H7 (cell line): ENCODE measurements at regions not wholly inside any gene's neighbourhood (a gene's known extent, or its start where the extent isn't known, plus 50 kb on each side); places are given as distances from the start of the nearest gene placed in this dataset.

Source experiments
- DNase-seq: peaks from one replicate; pipeline ENCODE4 v3.0.0; 2012
- H3K27me3 ChIP-seq: 2 replicates; pipeline ENCODE4 v1.6.0; 2011; ENCODE audit warnings: mild to moderate bottlenecking, low read length; ENCODE audit not compliant: control insufficient read depth, insufficient read depth
- H3K36me3 ChIP-seq: replicated peaks from 2 replicates; pipeline ENCODE4 v1.5.1; 2011; ENCODE audit warnings: low read length; ENCODE audit not compliant: control insufficient read depth, insufficient read depth
- H3K4me3 ChIP-seq: 2 replicates; pipeline ENCODE4 v1.5.1; 2011; ENCODE audit warnings: low read depth, mild to moderate bottlenecking, control low read depth, low read length, moderate library complexity; ENCODE audit not compliant: insufficient read depth

DNA sequence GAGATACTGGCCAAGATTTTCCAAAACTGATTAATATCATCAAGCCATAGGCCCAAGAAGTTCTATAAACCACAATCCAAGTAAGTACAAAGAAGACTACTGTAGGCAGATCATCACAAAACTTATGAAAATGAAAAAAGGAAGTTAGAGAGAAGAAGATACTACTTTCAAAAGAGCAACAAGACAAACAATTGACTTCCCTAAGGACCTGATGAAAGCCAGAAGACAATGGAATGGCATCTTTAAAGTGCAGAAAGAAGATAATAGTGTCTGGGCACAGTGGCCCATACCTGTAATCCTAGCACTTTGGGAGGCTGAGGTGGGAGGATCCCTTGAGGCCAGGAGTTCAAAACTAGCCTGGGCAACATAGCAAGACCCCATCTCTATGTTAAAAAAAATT lies 243.1 kb downstream of the PRDM2 start:
- H3K36me3 ChIP-seq = no peaks in the 10 kb centered on the region
- H3K27me3 ChIP-seq = no peaks in the 10 kb centered on the region; the same call in 1 of the 2 replicates
- no peak overlapping the region for H3K4me3 ChIP-seq
- no peak for DNase-seq

DNA sequence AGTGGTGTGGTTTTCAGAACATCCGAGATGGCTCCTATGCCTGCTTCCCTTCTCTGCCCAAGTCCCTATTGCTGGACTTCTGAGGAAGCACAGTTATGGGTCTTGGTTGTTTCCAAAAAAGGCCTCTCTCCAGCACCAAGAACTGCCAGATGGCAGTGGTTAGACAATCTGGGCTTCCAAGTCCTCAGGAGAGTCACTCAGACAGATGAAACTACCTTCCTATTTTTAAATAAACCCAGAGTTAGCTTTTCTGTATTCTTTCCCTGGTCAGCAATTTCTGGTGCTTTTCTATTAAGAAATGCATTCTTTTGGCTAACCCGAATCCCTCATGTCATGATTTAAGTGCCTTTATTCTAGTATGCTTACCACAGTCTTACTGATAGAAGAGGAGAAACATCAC lies 245.9 kb downstream of the PRDM2 start:
- Histone ChIP-seq H3K4me3 (no peak overlapping the region), H3K36me3 (no peaks in the 10 kb centered on the region), H3K27me3 (no peaks in the 10 kb centered on the region; the same call in 1 of the 2 replicates)
- no peak for DNase-seq

- H3K4me3 ChIP-seq = no peak overlapping the region
- DNase-seq = no peak
- no peaks in the 10 kb centered on the region; the same call in 1 of the 2 replicates for H3K27me3 ChIP-seq
- H3K36me3 ChIP-seq = no peaks in the 10 kb centered on the region
Observed at GRCh38 chr1:13947658-13948057, 247.7 kb downstream of the PRDM2 start.

GRCh38 chr1:13948396-13948795 lies 248.4 kb downstream of the PRDM2 start:
- no peak for DNase-seq
- H3K27me3 ChIP-seq = no peaks in the 10 kb centered on the region; the same call in 1 of the 2 replicates
- H3K36me3 ChIP-seq = no peaks in the 10 kb centered on the region
- no peak overlapping the region for H3K4me3 ChIP-seq

- no peak for DNase-seq
- H3K27me3 ChIP-seq = no peaks in the 10 kb centered on the region; the same call in 1 of the 2 replicates
- H3K36me3 ChIP-seq = no peaks in the 10 kb centered on the region
- no peak overlapping the region for H3K4me3 ChIP-seq
Observed at GRCh38 chr1:13948888-13949391, 249.0 kb downstream of the PRDM2 start.

DNA sequence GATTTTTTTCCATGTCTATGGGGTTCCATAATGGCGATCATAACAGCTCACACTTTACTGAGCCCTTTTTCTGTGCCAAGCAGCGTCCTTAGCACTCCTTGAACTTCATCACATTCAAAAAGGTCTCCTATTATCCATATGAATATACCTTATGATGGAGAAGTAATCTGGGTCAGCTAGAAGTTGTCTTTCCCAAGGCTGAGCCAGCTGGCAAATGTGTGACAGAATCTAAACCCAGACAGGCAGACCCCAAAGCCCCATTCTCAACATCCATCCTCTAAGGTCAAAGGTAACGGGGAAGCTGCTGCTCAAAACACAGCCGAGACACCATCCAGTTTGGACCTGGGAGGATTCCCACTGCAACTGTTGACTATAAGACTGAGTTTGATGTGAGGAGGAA lies 249.6 kb downstream of the PRDM2 start:
- DNase-seq = no peak
- Histone ChIP-seq H3K4me3 (no peak overlapping the region), H3K36me3 (no peaks in the 10 kb centered on the region), H3K27me3 (no peaks in the 10 kb centered on the region; the same call in 1 of the 2 replicates)

DNA sequence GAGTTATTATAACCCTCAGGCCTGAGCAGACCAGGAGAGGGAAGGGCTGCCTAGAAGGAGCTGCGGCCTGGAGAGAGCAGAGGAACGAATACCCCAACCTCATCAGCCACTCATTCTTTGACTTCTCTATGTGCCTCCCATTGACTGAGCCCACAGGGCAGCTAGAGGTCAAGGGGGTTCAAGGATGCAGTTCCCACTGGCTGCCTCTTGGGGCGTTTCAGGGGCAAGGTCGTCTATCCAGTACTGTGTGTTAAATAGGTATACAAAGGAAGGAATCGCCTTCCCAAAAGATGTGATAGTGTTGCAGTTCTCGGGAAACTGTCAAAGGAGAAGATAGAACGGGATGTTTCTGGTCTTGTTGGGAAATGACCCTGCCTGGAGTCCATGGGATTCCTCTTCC lies 250.6 kb downstream of the PRDM2 start:
- DNase-seq = peak; percentile 79
- Histone ChIP-seq H3K27me3 (no peaks in the 10 kb centered on the region; the same call in 1 of the 2 replicates), H3K4me3 (no peak overlapping the region), H3K36me3 (no peaks in the 10 kb centered on the region)

- DNase-seq = no peak
- Histone ChIP-seq H3K4me3 (no peak overlapping the region), H3K27me3 (no peaks in the 10 kb centered on the region), H3K36me3 (no peaks in the 10 kb centered on the region)
Observed at GRCh38 chr1:13951793-13952751, 252.1 kb downstream of the PRDM2 start.

GRCh38 chr1:13952985-13953384 lies 253.0 kb downstream of the PRDM2 start:
- Histone ChIP-seq H3K27me3 (no peaks in the 10 kb centered on the region), H3K36me3 (no peaks in the 10 kb centered on the region), H3K4me3 (no peak overlapping the region)
- DNase-seq = no peak

- DNase-seq = no peak
- H3K27me3 ChIP-seq = peaks cover 2% of the 10 kb centered on the region; the same call in 1 of the 2 replicates
- H3K36me3 ChIP-seq = no peaks in the 10 kb centered on the region
- no peak overlapping the region for H3K4me3 ChIP-seq
Observed at GRCh38 chr1:13956393-13956792, 256.4 kb downstream of the PRDM2 start.

DNA sequence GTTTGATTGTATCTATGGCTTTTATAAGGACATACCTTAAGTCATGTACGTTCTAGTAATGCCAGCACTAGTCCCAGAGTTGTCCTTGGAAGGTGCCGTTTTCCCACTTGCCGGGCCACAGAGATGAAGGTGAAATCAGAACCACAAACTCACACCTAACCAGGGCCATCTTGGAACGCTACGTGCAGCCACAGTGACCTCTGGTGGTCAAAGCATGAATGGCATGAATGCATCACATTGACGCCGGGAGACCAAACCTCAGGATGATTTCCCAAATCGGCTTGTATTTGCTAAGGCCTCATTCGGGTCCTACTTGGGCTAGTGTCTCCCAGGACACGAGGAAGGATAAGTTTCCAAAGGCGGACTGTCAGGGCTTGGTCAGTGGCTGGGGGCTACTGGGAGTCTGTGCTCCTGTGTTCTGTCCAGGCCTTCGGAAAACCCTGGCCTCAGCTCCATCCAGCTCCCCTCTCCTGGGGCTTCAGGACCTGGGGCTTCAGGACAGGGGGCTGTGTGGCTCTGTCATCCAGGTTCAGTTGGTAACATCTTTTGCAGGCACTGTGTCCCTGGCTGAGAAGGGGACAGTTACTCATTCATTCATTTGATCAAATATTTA lies 260.5 kb downstream of the PRDM2 start:
- H3K27me3 ChIP-seq = peaks cover 2% of the 10 kb centered on the region; the same call in 1 of the 2 replicates
- no peaks in the 10 kb centered on the region for H3K36me3 ChIP-seq

DNA sequence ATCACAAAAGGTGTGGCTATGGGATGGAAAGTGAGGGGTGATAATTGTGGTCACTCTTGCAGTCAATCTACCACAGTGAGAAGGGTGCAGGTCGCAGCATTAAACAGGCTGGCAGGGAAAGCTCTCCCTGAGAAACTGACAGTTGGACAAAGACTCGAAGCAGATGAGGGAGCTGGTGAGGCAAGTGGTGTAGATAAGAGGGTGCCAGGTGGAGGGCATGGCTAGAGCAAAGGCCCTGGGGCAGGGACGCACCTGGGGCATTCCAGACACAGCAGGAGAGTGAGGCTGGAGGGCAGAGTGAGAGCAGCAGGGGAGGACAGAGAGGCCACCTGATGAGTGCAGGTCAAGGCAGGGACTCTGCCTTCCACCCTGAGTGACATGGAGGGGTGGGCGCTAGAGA lies 264.8 kb downstream of the PRDM2 start:
- H3K36me3 ChIP-seq = no peaks in the 10 kb centered on the region
- H3K4me3 ChIP-seq = no peak overlapping the region
- DNase-seq = no peak
- peaks cover 1% of the 10 kb centered on the region; the same call in 1 of the 2 replicates for H3K27me3 ChIP-seq

More for the DNA sequence above, 260.5 kb downstream of the PRDM2 start:
- DNase-seq = peak; percentile 80
- no peak overlapping the region for H3K4me3 ChIP-seq

- H3K27me3 ChIP-seq = peaks cover 1% of the 10 kb centered on the region; the same call in 1 of the 2 replicates
- DNase-seq = peak; percentile 83
- H3K4me3 ChIP-seq = no peak overlapping the region
- H3K36me3 ChIP-seq = no peaks in the 10 kb centered on the region
Observed at GRCh38 chr1:13965770-13966398, 265.9 kb downstream of the PRDM2 start.

- H3K27me3 ChIP-seq = peaks cover 1% of the 10 kb centered on the region; the same call in 1 of the 2 replicates
- DNase-seq = no peak
- no peak overlapping the region for H3K4me3 ChIP-seq
- H3K36me3 ChIP-seq = no peaks in the 10 kb centered on the region
Observed at GRCh38 chr1:13967707-13968106, 267.7 kb downstream of the PRDM2 start.
